H9 (cell line): ENCODE measurements at regions not wholly inside any gene's neighbourhood (a gene's known extent, or its start where the extent isn't known, plus 50 kb on each side); places are given as distances from the start of the nearest gene placed in this dataset.

ENCODE experiments used
- DNase-seq: peaks from one replicate; pipeline ENCODE4 v3.0.0-alpha.2; 2017
- H2AFZ ChIP-seq: one replicate; pipeline ENCODE4 v1.6.1; 2013; ENCODE audit warnings: mild to moderate bottlenecking, low read length, control low read depth, moderate library complexity
- H2AK5ac ChIP-seq: 2 replicates; pipeline ENCODE4 v1.6.1; 2013; ENCODE audit warnings: low read length, control low read depth, mixed read lengths; ENCODE audit not compliant: insufficient read length
- H2BK120ac ChIP-seq: one replicate; pipeline ENCODE4 v1.6.1; 2013; ENCODE audit warnings: low read depth, mild to moderate bottlenecking, low read length, control low read depth, inconsistent platforms; ENCODE audit not compliant: poor library complexity, severe bottlenecking
- H2BK12ac ChIP-seq: 2 replicates; pipeline ENCODE4 v1.6.1; 2013; ENCODE audit warnings: low read length, control low read depth, mixed read lengths, low read depth; ENCODE audit not compliant: insufficient read length
- H2BK15ac ChIP-seq: 2 replicates; pipeline ENCODE4 v1.6.1; 2013; ENCODE audit warnings: low read depth, low read length, control low read depth
- H2BK20ac ChIP-seq: one replicate; pipeline ENCODE4 v1.6.1; 2013; ENCODE audit warnings: low read depth, mild to moderate bottlenecking, low read length, control low read depth, inconsistent platforms; ENCODE audit not compliant: poor library complexity, severe bottlenecking
- H2BK5ac ChIP-seq: 2 replicates; pipeline ENCODE4 v1.6.1; 2013; ENCODE audit warnings: low read length, control low read depth, mixed read lengths; ENCODE audit not compliant: insufficient read length
- H3K14ac ChIP-seq: 2 replicates; pipeline ENCODE4 v1.6.1; 2013; ENCODE audit warnings: low read length, control low read depth; ENCODE audit not compliant: insufficient read depth
- H3K18ac ChIP-seq: 2 replicates; pipeline ENCODE4 v1.6.1; 2013; ENCODE audit warnings: low read depth, mild to moderate bottlenecking, mixed read lengths, low read length, control low read depth; ENCODE audit not compliant: insufficient read length
- H3K23ac ChIP-seq: 2 replicates; pipeline ENCODE4 v1.6.1; 2013; ENCODE audit warnings: low read length, control low read depth, mixed read lengths, low read depth; ENCODE audit not compliant: insufficient read length
- H3K23me2 ChIP-seq: 2 replicates; pipeline ENCODE4 v1.6.1; 2013; ENCODE audit warnings: low read depth, mild to moderate bottlenecking, mixed read lengths, low read length, control low read depth; ENCODE audit not compliant: insufficient read length, poor library complexity, severe bottlenecking
- H3K27ac ChIP-seq: 2 replicates; pipeline ENCODE4 v1.5.1; 2013; ENCODE audit warnings: low read length, control low read depth, mixed read lengths, low read depth; ENCODE audit not compliant: insufficient read length
- H3K27me3 ChIP-seq: 2 replicates; pipeline ENCODE4 v1.6.1; 2013; ENCODE audit warnings: low read length, control low read depth, inconsistent platforms; ENCODE audit not compliant: insufficient read depth
- H3K4ac ChIP-seq: 2 replicates; pipeline ENCODE4 v1.6.1; 2013; ENCODE audit warnings: low read depth, mild to moderate bottlenecking, control low read depth, inconsistent platforms, low read length, moderate library complexity
- H3K4me1 ChIP-seq: 2 replicates; pipeline ENCODE4 v1.6.1; 2013; ENCODE audit warnings: low read length, control low read depth, inconsistent platforms; ENCODE audit not compliant: insufficient read depth
- H3K4me2 ChIP-seq: 2 replicates; pipeline ENCODE4 v1.6.1; 2013; ENCODE audit warnings: low read length, control low read depth, mixed read lengths; ENCODE audit not compliant: insufficient read length, insufficient read depth
- H3K56ac ChIP-seq: 2 replicates; pipeline ENCODE4 v1.6.1; 2013; ENCODE audit warnings: low read depth, mild to moderate bottlenecking, mixed read lengths, low read length, control low read depth; ENCODE audit not compliant: insufficient read length
- H3K79me1 ChIP-seq: 2 replicates; pipeline ENCODE4 v1.6.1; 2013; ENCODE audit warnings: low read depth, mild to moderate bottlenecking, moderate library complexity, low read length, control low read depth, inconsistent platforms; ENCODE audit not compliant: insufficient read depth, poor library complexity, severe bottlenecking
- H3K79me2 ChIP-seq: 2 replicates; pipeline ENCODE4 v1.6.1; 2013; ENCODE audit warnings: low read length, control low read depth, inconsistent platforms; ENCODE audit not compliant: insufficient read depth
- H3K9ac ChIP-seq: 2 replicates; pipeline ENCODE4 v1.6.1; 2013; ENCODE audit warnings: low read length, control low read depth, mixed read lengths; ENCODE audit not compliant: insufficient read length; ENCODE audit errors: extremely low read depth
- H3K9me3 ChIP-seq: one replicate; pipeline ENCODE4 v1.6.1; 2013; ENCODE audit warnings: low read depth, low read length, inconsistent platforms; ENCODE audit not compliant: control insufficient read depth
- H3T11ph ChIP-seq: one replicate; pipeline ENCODE4 v1.6.1; 2013; ENCODE audit warnings: mild to moderate bottlenecking, low read length, control low read depth, inconsistent platforms
- H4K20me1 ChIP-seq: one replicate; pipeline ENCODE4 v1.6.1; 2013; ENCODE audit not compliant: control insufficient read depth, insufficient read length, insufficient read depth
- H4K5ac ChIP-seq: 2 replicates; pipeline ENCODE4 v1.6.1; 2013; ENCODE audit warnings: low read depth, mild to moderate bottlenecking, mixed read lengths, low read length, control low read depth; ENCODE audit not compliant: insufficient read length
- H4K8ac ChIP-seq: replicated peaks from 2 replicates; pipeline ENCODE4 v1.6.1; 2013; ENCODE audit warnings: low read length, control low read depth, mixed read lengths, low read depth; ENCODE audit not compliant: insufficient read length
- H4K91ac ChIP-seq: 2 replicates; pipeline ENCODE4 v1.6.1; 2013; ENCODE audit warnings: low read depth, mild to moderate bottlenecking, moderate library complexity, mixed read lengths, low read length, control low read depth; ENCODE audit not compliant: insufficient read length
- H3K27ac Mint-ChIP-seq, 3 experiments: 2 replicates in 2 of 3; 3 replicates in 1 of 3; pipeline ENCODE4 v1.8.0; 2020 to 2021; ENCODE audit warnings: mixed read lengths in 3 of 3, mild to moderate bottlenecking in 1 of 3, moderate library complexity in 1 of 3
- H3K27me3 Mint-ChIP-seq: 2 replicates; pipeline ENCODE4 v1.8.0; 2021; ENCODE audit warnings: low read depth, mild to moderate bottlenecking, moderate library complexity, mixed read lengths
- H3K36me3 Mint-ChIP-seq, 3 experiments: 2 replicates in 2 of 3; 3 replicates in 1 of 3; pipeline ENCODE4 v1.8.0; 2020 to 2021; ENCODE audit warnings: low read depth in 3 of 3, mixed read lengths in 3 of 3; ENCODE audit not compliant: insufficient read depth in 1 of 3
- H3K4me1 Mint-ChIP-seq, 2 experiments: 2 replicates each; pipeline ENCODE4 v1.8.0; 2020; ENCODE audit warnings: mixed read lengths in 2 of 2
- H3K4me3 Mint-ChIP-seq, 2 experiments: 2 replicates in 1 of 2; 3 replicates in 1 of 2; pipeline ENCODE4 v1.8.0; 2020 to 2021; ENCODE audit warnings: mild to moderate bottlenecking in 2 of 2, mixed read lengths in 2 of 2, moderate library complexity in 1 of 2
- H3K9me3 Mint-ChIP-seq, 2 experiments: 2 replicates in 1 of 2; 3 replicates in 1 of 2; pipeline ENCODE4 v1.8.0; 2020; ENCODE audit warnings: mild to moderate bottlenecking in 2 of 2, mixed read lengths in 2 of 2, moderate library complexity in 1 of 2
- CTCF ChIP-seq: fragments of 200-600 bp; sonication (generic); conservative IDR thresholded peaks from 3 replicates; pipeline ENCODE4 v1.8.0; 2021; ENCODE audit warnings: antibody characterized with exemption, mild to moderate bottlenecking
- WGBS: extraction: QIAGEN DNeasy Blood & Tissue Kit; methylation state at CpG from one replicate; pipeline ENCODE4 v1.1.7; 2013; ENCODE audit warnings: missing lambda C conversion rate, low lambda C conversion rate, mixed read lengths; ENCODE audit not compliant: insufficient read length; ENCODE audit errors: extremely low coverage; 5-methylcytosine and 5-hydroxymethylcytosine counted together

GRCh38 chr18:41703744-41704530 lies 251.1 kb upstream of the PIK3C3 start:
- H4K91ac ChIP-seq: no peak overlapping the region
- H3K23ac ChIP-seq: no peak overlapping the region
- H2AK5ac ChIP-seq: no peak overlapping the region
- no peak overlapping the region for H2BK120ac ChIP-seq
- H3K9me3 ChIP-seq: no peaks in the 10 kb centered on the region
- no peak overlapping the region for H3K18ac ChIP-seq
- no peak for DNase-seq
- no peak overlapping the region for H3K4me3 Mint-ChIP-seq
- TF ChIP-seq CTCF: no peak
- H3K27ac Mint-ChIP-seq: no peak overlapping the region
- no peak overlapping the region for H2BK15ac ChIP-seq
- H4K20me1 ChIP-seq: no peaks in the 10 kb centered on the region
- H3K36me3 Mint-ChIP-seq: no peaks in the 10 kb centered on the region
- H3K4me1 Mint-ChIP-seq: peaks cover 5 to 9% of the 10 kb centered on the region in 2 experiments; a peak in 3 of 4 replicates
- H2BK5ac ChIP-seq: no peak overlapping the region
- no peaks in the 10 kb centered on the region; the same call in 1 of the 2 replicates for H3K27me3 Mint-ChIP-seq
- no peak overlapping the region for H2BK12ac ChIP-seq
- no peak overlapping the region for H3T11ph ChIP-seq
- H2AFZ ChIP-seq: no peak overlapping the region
- H3K9me3 Mint-ChIP-seq: no peaks in the 10 kb centered on the region
- H2BK20ac ChIP-seq: no peak overlapping the region
- H3K79me2 ChIP-seq: no peaks in the 10 kb centered on the region
- H3K27me3 ChIP-seq: no peaks in the 10 kb centered on the region
- H3K9ac ChIP-seq: no peak overlapping the region
- no peak overlapping the region for H4K5ac ChIP-seq
- H3K4me2 ChIP-seq: no peak overlapping the region
- H4K8ac ChIP-seq: no peak overlapping the region
- peaks cover 2% of the 10 kb centered on the region; the same call in 1 of the 2 replicates for H3K4me1 ChIP-seq
- WGBS: no CpG with 5 or more reads among the region's 2 CpGs
- H3K4ac ChIP-seq: no peak overlapping the region
- no peaks in the 10 kb centered on the region for H3K23me2 ChIP-seq
- no peak overlapping the region for H3K56ac ChIP-seq
- H3K14ac ChIP-seq: no peak overlapping the region
- no peaks in the 10 kb centered on the region for H3K79me1 ChIP-seq
- no peak overlapping the region for H3K27ac ChIP-seq
